K562 (cell line): ENCODE measurements at regions not wholly inside any gene's neighbourhood (a gene's known extent, or its start where the extent isn't known, plus 50 kb on each side); places are given as distances from the start of the nearest gene placed in this dataset.

ENCODE experiments used
- DNMT1 ChIP-seq: fragments of 450-650 bp; IDR thresholded peaks from 2 replicates; pipeline ENCODE4 v1.6.1; 2016; ENCODE audit warnings: antibody characterized with exemption, mild to moderate bottlenecking
- ELF1 ChIP-seq: fragments of 200-800 bp; sonication (Bioruptor generic); IDR thresholded peaks from 2 replicates; pipeline ENCODE4 v1.6.1; 2016; ENCODE audit warnings: missing genetic modification characterization, missing compliant biosample characterization
- ETV6 ChIP-seq, 3 experiments: fragments of 150-350 bp in 1 of 3; sonication (generic) in 1 of 3; formaldehyde crosslinking in 1 of 3; IDR thresholded peaks; 2 replicates each; pipeline versions ENCODE4 v1.6.1 to v1.8.0; 2014 to 2022; ENCODE audit warnings: borderline replicate concordance in 2 of 3, low read depth in 2 of 3, antibody characterized with exemption in 1 of 3, low read length in 1 of 3, mild to moderate bottlenecking in 1 of 3, missing genetic modification reagents in 1 of 3
- GABPB2 ChIP-seq: fragments of 250-450 bp; sonication (Bioruptor Pico); conservative IDR thresholded peaks from 2 replicates; pipeline ENCODE4 v1.5.1; 2021; ENCODE audit warnings: mild to moderate bottlenecking
- HNRNPK ChIP-seq: fragments of 200-400 bp; formaldehyde crosslinking; IDR thresholded peaks from one replicate; pipeline ENCODE4 v1.6.1; 2018; ENCODE audit warnings: mild to moderate bottlenecking, low read depth, low read length; ENCODE audit not compliant: poor library complexity, severe bottlenecking
- KDM4B ChIP-seq, 2 experiments: fragments of 450-650 bp in 1 of 2; sonication (generic) in 1 of 2; IDR thresholded peaks; 2 replicates each; pipeline ENCODE4 v1.6.1; 2016 to 2017; ENCODE audit warnings: borderline replicate concordance in 2 of 2, antibody characterized with exemption in 1 of 2, low read depth in 1 of 2, mild to moderate bottlenecking in 1 of 2
- MCM2 ChIP-seq: fragments of 450-650 bp; IDR thresholded peaks from 2 replicates; pipeline ENCODE4 v1.6.1; 2017; ENCODE audit warnings: low read depth, mild to moderate bottlenecking
- MED1 ChIP-seq: sonication (generic); formaldehyde crosslinking; IDR thresholded peaks from 2 replicates; pipeline ENCODE4 v1.8.1; 2023; ENCODE audit warnings: missing genetic modification reagents, borderline replicate concordance
- NUFIP1 ChIP-seq: fragments of 450-650 bp; IDR thresholded peaks from 2 replicates; pipeline ENCODE4 v1.6.1; 2018; ENCODE audit not compliant: partially characterized antibody
- RNF2 ChIP-seq: sonication (generic); IDR thresholded peaks from 2 replicates; pipeline ENCODE4 v1.6.1; 2016
- SIX5 ChIP-seq, 2 experiments: IDR thresholded peaks; 2 replicates each; pipeline ENCODE4 v1.6.1; 2011; ENCODE audit warnings: low read length in 2 of 2, borderline replicate concordance in 1 of 2, low read depth in 1 of 2, mild to moderate bottlenecking in 1 of 2, moderate library complexity in 1 of 2; ENCODE audit not compliant: insufficient read depth in 1 of 2
- SMARCB1 ChIP-seq: IDR thresholded peaks from 2 replicates; pipeline ENCODE4 v1.6.1; 2011; ENCODE audit warnings: improper control_type of control experiment, low read depth; ENCODE audit not compliant: insufficient read length
- SRF ChIP-seq, 2 experiments: fragments of 250-450, 450-650 bp in 1 of 2; sonication (Bioruptor Pico) in 1 of 2; sonication (generic) in 1 of 2; formaldehyde crosslinking; IDR thresholded peaks; 2 replicates each; pipeline versions ENCODE4 v1.5.0 to v1.5.1; 2020 to 2022; ENCODE audit warnings: mild to moderate bottlenecking in 1 of 2, missing genetic modification reagents in 1 of 2
- TSC22D4 ChIP-seq: fragments of 450-650 bp; IDR thresholded peaks from 2 replicates; pipeline ENCODE4 v1.6.1; 2016; ENCODE audit warnings: missing genetic modification characterization, missing biosample characterization, control low read depth
- ZNF232 ChIP-seq: sonication (generic); formaldehyde crosslinking; IDR thresholded peaks from 2 replicates; pipeline ENCODE4 v1.8.0; 2022; ENCODE audit warnings: mild to moderate bottlenecking, missing genetic modification reagents
- ZNF717 ChIP-seq: fragments of 250-450 bp; sonication (Bioruptor Pico); IDR thresholded peaks from 2 replicates; pipeline ENCODE4 v1.5.0; 2021
- TF ChIP-seq, protein P1 (sequence below): IDR thresholded peaks from 3 replicates; pipeline ENCODE4 v1.6.1; 2011; ENCODE audit warnings: borderline replicate concordance, mild to moderate bottlenecking, moderate library complexity; ENCODE audit not compliant: insufficient read length; ENCODE audit errors: extremely low read depth
- TF ChIP-seq, protein P2 (sequence below), 2 experiments: fragments of 150-350 bp in 1 of 2; IDR thresholded peaks; 2 replicates each; pipeline ENCODE4 v1.6.1; 2012 to 2016; ENCODE audit warnings: low read depth in 2 of 2, low read length in 2 of 2, mild to moderate bottlenecking in 1 of 2, moderate library complexity in 1 of 2
- TF ChIP-seq, protein P3 (sequence below): fragments of 200-800 bp; sonication (Bioruptor generic); IDR thresholded peaks from 2 replicates; pipeline ENCODE4 v1.6.1; 2017; ENCODE audit warnings: missing genetic modification characterization, missing compliant biosample characterization

DNA sequence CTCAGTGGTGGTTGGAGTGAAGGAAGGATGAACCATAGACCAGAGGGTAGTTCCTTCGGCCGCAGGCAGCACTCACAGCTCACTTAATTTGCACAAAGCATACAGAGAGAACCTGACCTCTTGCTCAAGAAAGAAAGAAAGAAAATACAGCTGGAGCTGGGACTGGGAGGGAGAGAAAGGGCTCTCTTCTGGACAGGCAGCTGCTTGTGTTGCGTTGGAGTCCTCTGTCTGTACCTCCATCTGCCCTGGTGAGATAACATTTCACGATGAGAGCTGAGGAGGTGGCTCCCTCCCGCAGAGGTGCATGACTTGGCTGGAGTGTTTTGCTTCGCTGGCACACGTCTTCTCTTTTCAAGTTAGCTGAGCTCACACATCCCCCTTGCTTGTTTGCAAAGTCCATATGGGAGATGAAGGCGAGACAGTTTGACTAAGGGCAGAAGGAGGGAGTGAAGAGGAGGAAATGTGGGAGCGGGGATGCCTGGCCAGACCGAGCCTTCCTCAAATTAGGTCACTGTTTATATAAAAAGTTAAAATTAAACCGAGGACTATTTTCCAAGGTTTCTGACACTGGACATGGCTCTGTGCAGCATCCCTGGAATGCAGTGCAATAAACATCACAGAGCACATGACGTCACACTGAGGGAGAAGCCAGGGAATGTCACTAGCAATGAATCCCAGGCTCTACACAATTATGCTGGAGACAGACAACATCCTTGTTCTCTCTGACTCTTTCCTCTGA, 359.4 kb downstream of the CD83 start (continued):
- TF ChIP-seq, protein P1, sequence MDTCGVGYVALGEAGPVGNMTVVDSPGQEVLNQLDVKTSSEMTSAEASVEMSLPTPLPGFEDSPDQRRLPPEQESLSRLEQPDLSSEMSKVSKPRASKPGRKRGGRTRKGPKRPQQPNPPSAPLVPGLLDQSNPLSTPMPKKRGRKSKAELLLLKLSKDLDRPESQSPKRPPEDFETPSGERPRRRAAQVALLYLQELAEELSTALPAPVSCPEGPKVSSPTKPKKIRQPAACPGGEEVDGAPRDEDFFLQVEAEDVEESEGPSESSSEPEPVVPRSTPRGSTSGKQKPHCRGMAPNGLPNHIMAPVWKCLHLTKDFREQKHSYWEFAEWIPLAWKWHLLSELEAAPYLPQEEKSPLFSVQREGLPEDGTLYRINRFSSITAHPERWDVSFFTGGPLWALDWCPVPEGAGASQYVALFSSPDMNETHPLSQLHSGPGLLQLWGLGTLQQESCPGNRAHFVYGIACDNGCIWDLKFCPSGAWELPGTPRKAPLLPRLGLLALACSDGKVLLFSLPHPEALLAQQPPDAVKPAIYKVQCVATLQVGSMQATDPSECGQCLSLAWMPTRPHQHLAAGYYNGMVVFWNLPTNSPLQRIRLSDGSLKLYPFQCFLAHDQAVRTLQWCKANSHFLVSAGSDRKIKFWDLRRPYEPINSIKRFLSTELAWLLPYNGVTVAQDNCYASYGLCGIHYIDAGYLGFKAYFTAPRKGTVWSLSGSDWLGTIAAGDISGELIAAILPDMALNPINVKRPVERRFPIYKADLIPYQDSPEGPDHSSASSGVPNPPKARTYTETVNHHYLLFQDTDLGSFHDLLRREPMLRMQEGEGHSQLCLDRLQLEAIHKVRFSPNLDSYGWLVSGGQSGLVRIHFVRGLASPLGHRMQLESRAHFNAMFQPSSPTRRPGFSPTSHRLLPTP: no peak
- TF ChIP-seq ZNF232 (CRISPR knock-in tag) (no peak), GABPB2 (CRISPR knock-in tag) (no peak), NUFIP1 (no peak), RNF2 (peak; percentile 92), SIX5 (IDR thresholded peaks at IDR 0.05; ENCODE audit: borderline replicate concordance in 1 of 2, insufficient read depth in 1 of 2, low read depth in 1 of 2, low read length in 2 of 2) (no peak), DNMT1 (no peak), ELF1 (no peak), ZNF717 (CRISPR knock-in tag) (no peak), SRF (CRISPR knock-in tag; IDR thresholded peaks at IDR 0.05) (no peak; a peak in 1 of 4 replicates), SMARCB1 (peak; percentile 36), TSC22D4 (no peak), HNRNPK (no peak), KDM4B (IDR thresholded peaks at IDR 0.05; ENCODE audit: borderline replicate concordance in 2 of 2, low read depth in 1 of 2) (no peak), MCM2 (no peak), MED1 (no peak), ETV6 (IDR thresholded peaks at IDR 0.05; ENCODE audit: borderline replicate concordance in 1 of 2, low read depth in 2 of 2, low read length in 1 of 2) (no peak), ETV6 (CRISPR knock-in tag; IDR thresholded peaks at IDR 0.05; ENCODE audit: borderline replicate concordance) (no peak)
- TF ChIP-seq, protein P2, sequence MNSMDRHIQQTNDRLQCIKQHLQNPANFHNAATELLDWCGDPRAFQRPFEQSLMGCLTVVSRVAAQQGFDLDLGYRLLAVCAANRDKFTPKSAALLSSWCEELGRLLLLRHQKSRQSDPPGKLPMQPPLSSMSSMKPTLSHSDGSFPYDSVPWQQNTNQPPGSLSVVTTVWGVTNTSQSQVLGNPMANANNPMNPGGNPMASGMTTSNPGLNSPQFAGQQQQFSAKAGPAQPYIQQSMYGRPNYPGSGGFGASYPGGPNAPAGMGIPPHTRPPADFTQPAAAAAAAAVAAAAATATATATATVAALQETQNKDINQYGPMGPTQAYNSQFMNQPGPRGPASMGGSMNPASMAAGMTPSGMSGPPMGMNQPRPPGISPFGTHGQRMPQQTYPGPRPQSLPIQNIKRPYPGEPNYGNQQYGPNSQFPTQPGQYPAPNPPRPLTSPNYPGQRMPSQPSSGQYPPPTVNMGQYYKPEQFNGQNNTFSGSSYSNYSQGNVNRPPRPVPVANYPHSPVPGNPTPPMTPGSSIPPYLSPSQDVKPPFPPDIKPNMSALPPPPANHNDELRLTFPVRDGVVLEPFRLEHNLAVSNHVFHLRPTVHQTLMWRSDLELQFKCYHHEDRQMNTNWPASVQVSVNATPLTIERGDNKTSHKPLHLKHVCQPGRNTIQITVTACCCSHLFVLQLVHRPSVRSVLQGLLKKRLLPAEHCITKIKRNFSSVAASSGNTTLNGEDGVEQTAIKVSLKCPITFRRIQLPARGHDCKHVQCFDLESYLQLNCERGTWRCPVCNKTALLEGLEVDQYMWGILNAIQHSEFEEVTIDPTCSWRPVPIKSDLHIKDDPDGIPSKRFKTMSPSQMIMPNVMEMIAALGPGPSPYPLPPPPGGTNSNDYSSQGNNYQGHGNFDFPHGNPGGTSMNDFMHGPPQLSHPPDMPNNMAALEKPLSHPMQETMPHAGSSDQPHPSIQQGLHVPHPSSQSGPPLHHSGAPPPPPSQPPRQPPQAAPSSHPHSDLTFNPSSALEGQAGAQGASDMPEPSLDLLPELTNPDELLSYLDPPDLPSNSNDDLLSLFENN (IDR thresholded peaks at IDR 0.05; ENCODE audit: low read depth in 2 of 2, low read length in 2 of 2): peak in 1 of 2 experiments; percentile 92; a peak in 2 of 4 replicates
- TF ChIP-seq, protein P3, sequence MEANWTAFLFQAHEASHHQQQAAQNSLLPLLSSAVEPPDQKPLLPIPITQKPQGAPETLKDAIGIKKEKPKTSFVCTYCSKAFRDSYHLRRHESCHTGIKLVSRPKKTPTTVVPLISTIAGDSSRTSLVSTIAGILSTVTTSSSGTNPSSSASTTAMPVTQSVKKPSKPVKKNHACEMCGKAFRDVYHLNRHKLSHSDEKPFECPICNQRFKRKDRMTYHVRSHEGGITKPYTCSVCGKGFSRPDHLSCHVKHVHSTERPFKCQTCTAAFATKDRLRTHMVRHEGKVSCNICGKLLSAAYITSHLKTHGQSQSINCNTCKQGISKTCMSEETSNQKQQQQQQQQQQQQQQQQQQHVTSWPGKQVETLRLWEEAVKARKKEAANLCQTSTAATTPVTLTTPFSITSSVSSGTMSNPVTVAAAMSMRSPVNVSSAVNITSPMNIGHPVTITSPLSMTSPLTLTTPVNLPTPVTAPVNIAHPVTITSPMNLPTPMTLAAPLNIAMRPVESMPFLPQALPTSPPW (CRISPR knock-in tag): peak; percentile 88
